ENCODE measurements at regions not wholly inside any gene's neighbourhood (a gene's known extent, or its start where the extent isn't known, plus 50 kb on each side); places are given as distances from the start of the nearest gene placed in this dataset.

DNA sequence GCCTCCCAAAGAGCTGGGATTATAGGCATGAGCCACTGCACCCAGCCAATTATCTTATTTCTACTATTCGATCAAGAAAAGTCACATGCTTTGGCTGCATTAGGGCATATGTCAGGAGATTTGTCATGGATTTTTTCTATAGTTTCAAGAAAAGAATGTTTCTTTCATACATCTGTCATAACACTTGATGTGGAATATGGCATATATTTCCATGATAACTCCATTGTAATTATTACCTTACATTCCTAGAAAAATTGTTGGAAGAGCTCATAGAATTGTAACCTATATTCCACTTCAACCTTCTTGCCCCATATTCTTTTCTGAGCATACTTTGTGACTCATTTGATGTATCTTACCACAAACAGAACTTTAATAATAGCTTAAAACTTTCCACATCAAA is 740.9 kb upstream of the FLRT2 start:
- DNase-seq: no peak

DNA sequence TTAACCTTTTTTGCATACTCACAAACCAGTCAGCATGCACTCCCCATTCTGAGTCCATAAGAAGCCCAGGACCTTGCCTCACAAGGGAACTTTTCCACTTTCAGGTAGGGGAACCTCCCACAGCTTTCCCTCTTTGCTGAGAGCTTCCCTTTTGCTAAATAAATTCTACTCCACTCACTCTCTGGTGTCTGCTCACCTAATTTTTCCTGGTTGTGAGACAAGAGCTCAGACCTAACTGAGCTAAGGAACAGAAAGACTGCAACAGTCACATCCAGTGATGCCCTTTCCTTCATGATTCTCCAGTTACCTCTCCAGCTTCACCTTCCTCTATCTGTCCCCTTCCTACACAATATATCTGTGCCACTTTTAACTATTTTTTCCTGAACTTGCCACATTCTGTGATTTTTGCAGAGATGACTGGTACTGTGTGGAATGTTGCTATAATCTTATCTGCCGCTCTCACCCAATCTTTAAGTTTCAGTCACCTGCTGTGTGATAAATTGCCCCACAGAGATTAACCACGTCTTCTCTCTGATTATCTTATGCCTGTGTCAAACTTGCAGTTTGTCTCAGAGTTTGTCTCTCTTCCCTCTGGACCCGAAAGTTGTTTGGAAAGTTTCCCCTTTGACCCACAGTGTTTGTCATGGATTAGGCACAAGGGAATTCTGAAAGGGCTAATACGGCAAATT is 737.1 kb upstream of the FLRT2 start:
- DNase-seq: no peak

DNA sequence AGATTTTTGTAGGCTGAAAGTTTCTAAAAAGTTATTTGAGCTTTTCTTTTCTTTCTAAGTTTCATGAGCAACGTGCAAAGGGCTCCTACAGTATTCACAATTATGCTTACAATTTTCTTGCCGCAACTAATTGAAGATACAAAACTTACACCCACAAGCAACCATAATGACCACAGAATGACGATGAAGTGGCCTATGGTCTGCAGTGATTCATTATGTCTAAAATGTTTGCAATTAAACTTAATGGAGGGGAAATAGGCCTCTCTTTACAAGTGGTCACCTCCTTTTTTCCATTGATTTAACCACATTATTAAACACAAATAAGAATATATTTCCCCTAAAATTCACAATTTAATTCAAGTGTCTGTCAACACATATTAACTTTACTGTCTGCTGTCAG is 732.6 kb upstream of the FLRT2 start:
- no peak for DNase-seq

DNA sequence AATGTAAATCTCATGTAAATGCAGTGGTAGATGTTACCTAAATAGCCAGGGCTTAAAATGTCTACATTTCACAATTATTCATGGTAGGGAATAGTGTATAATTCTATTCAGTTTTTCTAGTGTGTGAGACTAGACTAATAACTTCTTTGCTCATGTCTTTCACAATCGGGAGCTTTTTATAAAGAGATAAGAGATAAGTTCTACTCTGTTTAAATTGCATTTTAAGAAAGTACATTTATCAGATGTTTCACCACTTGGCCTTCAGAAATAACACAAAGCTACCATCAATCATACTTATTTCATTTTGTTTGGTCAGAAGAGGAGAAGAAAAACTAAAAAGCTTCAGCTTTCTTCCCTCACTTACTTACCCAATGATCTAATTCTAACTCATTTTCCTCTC is 725.5 kb upstream of the FLRT2 start:
- DNase-seq: no peak

DNA sequence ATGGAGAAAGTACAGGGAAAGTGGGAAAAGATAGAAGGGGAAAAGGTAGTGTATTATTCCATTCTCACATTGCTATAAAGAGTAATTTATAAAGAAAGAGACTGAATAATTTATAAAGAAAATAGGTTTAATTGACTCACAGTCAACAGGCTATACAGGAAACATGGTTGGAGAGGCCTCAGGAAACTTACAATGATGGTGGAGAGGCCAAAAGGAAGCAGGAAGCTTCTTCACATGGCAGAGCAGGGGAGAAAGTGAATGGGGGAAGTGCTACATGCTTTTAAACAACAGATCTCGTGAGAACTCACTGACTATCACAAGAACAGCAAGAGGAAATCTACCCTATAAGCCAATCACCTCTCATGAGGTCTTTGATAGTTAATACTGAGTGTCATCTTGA is 725.0 kb upstream of the FLRT2 start:
- DNase-seq: no peak

DNA sequence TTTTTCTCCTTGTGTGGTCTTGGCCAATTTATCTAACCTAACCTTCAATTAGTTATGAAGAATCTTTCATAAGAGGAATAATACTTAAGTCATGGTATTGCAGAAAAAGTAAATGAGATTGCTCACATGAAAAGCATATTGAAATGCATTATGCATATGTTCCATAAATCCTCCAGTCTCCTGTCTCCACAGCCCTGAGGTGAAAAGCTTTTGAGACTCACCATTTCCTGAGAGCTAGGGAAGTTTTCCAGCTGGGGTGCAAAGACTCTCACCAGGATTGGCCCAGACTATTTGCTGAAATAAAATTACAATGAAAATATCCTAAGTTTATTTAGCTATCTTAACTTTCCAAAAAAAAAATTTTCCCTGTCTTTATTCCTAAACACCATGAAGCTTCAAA is 723.8 kb upstream of the FLRT2 start:
- no peak for DNase-seq

DNA sequence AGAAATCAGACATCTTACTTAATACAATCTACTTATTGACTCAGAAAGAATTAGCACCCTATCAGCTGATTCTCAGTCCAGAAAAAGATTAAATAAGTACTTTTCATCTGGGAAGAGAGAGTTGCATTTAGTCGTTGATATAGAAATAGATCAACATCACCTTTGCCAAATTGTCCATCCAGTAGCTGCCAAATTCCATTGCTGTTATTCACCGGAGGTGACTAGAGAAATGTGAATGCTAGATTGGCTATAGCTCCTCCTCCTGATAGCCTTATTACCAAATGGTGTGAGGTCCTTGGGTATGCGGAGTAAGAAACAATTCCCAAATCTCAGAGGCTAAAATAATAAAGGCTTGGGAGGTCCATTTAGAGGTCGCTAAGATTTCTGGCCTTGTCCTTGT is 723.3 kb upstream of the FLRT2 start:
- no peak for DNase-seq

DNA sequence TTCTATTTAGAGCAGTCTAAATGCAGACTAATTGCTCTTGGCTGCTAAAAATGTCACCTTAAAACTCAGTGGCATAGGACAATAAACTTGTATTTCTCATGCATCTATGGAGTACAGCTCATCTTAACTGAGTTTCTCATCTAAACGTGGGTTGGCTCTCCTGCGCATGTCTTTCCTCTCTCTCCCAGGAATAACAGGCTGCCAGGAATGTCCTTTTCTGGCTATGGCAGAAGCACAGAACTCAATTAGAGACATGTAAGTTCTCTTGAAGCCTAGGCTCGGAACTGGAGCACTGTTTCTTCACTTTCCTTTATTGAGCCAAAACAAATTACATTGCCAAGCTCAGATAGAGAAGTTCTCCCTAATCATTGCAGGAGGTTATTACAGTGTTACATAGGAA is 722.3 kb upstream of the FLRT2 start:
- DNase-seq: no peak

DNA sequence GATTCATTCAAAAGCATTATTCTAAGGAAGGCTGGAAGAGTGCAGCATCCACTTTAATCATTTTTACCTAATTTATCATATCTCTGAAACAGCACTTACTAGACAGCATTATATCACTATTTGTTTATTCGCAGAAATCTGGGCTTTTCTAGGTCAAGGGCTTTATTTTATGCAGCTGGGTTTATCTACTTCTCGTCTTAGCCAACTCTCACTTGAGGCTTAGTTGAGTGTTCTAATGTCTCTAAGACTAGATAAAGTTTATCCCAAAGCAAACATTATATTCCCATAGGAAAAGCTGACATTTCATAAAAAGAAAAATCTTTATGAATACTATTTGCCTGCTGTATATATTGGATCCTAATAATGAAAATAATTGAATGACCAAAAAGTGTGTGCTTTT is 720.8 kb upstream of the FLRT2 start:
- DNase-seq: no peak

DNA sequence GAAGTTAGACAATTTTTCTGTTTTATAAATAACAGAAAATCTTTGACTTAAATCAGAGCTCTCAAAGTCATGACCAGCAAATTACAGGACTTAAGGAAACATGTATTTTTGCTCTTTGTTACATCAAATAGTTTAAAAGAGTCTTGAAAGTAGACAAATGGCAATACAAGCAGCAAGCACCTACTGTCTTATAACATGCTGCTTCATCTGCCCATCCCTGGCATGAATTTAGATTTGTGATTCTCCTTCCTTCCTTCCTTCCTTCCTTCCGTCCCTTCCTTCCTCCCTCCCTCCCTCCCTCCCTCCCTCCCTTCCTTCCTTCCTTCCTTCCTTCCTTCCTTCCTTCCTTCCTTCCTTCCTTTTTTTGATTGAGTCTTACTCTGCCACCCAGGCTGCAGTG is 715.6 kb upstream of the FLRT2 start:
- no peak for DNase-seq

DNA sequence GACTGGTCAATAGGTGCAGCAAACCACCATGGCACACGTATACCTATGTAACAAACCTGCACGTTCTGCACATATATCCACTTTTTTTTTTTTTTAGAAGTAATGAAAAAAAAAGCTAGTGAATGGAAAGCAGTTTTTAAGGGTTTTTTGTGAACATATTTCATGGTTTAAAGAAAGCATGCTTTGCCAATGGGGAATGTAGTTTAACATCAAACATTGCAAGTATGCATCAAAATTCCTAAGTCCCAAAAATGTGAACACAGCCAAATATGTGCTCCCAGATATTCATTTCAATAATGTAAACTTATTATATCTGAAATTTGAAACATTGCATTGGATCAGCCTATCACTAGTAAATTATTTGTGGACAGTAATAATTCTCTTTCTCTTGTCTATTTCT is 710.4 kb upstream of the FLRT2 start:
- DNase-seq: no peak

DNA sequence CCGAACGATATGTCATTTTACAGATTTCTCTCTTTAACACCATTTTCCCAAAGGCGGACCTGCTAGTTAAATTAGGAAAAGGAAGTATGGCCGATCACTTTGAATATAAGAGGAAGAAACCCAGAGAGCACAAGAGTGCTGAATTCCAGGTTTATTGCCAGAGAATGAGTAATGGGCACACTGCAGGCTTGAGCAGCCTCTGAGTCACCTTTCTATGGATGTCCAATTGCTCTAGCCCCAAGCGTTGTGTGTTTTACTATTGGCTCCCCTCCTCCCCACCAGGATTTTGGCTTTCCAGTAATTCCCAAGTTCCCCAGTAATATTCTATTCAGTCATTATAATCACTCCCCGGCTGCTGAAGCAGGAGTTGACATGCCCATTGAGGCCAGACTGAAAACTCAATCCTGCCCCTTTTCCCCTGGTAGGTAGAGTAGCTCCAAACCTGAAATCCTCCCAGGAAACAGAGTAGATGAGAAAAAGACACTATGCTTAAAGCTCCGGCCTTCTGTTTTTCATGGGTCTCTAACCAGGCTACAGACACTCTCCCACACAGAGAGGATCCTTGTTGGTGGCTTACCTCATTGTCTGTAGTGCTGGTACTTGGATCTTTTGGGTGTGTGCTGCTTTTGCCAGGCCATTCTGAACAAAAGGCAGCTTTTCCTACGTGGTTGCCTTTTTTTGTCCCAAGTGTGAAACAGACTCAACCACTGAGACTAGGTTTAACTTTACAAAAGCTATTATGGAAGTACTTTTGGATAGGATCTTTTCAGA is 704.3 kb upstream of the FLRT2 start:
- DNase-seq: no peak

DNA sequence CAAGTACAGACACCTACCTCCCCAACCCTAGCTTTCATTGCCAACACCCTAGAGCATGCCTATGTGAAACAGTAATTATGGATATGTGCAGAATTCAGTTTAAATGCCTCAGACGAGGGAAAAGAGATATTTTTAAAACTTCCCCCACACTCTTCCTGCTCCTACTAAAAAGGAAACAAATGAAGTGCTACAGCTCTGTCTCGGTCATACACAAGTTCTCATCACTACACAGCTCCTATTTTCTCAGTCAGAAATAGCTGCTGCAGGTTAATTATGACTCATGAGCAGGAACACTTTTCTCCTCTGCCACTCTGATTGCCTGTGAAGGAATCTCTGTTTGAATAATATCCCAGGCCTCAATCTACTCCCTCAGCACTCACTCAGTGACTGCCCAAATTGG is 703.6 kb upstream of the FLRT2 start:
- no peak for DNase-seq

DNA sequence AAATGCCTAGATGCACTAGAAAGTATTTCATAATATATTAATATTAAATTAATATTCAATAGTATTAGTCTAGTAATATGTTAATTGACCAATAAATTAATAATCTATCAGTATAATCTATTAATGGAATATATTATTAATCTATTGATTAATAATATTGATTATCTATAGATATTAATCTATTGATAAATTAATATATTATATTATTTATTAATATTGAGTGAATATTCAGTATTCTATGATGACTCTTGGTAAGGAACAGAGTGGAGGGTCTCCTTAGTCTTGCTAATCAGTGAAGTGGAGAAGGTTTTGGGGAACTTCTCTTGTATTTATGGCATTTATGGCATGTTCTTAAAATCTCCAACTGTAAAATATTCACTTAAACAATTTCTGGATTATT is 679.3 kb upstream of the FLRT2 start:
- no peak for DNase-seq

DNA sequence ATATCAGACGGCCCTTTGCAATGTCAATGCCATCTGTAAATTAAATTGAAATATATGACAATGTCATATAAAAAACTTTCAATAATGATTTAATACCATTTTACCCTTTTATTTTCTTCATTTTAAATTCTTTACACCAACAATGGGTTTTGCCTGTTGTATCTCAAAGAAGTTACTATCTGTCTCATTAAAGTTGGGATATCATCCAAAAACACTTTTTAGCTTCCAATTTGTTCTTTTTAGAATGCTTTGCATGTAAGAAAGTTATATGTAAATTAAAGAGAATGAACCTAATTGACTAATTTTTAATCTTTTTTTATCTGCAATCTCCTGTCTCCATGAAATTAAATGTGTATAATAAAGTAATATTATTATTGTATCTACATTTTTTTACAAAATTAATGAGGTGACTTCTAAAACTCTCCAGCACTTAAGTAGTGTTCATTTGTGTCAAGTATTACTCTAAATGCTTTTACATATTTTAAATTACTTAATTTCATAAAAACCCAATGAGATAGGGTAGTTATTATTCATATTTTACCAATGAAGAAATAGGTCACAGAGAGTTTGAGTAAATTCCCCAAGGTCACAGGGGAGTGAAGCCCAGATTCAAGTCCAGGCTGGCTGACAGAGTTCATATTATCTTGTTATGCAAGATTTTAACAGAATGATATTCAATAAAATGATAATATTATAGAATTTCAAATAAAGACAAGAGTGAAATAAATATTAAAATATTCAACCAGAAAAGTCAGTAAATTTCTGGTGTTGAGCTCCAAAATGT is 673.0 kb upstream of the FLRT2 start:
- no peak for DNase-seq

DNA sequence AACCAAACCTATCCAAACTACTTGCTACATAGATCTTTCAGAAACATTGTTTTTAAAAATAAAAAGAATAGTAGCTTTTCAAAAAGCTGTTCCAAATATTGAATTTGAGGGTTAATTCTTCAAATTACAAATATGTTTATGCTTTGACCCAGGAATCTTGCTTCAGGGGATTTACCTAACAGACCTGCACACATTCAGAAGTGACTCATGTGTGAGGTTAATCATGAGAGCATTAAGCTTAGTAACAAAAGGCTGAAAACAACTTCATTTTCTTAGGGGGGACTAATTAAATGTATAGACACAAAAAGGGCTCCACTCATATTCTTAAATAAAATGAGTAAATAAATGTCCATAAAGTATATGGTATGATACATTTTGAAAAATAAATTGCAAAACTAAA is 672.4 kb upstream of the FLRT2 start:
- no peak for DNase-seq

DNA sequence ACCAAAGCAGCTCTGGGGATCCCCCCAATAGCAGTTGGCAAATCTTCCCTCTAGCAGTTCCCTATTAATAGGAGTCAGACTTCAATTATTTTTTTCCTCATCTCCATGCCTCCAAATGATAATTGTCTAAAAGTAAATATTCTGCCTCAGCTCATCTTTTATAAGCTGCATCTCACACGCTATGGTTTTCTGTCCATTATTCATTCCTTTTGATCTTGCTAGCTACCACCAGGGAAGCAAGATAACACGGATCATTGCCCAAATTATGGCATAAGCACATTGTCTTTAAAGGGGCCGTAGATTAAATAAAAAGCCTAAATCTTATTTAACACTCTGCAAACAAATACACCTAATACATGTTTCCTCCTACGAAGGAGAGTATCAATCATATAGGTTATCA is 670.8 kb upstream of the FLRT2 start:
- DNase-seq: no peak

DNA sequence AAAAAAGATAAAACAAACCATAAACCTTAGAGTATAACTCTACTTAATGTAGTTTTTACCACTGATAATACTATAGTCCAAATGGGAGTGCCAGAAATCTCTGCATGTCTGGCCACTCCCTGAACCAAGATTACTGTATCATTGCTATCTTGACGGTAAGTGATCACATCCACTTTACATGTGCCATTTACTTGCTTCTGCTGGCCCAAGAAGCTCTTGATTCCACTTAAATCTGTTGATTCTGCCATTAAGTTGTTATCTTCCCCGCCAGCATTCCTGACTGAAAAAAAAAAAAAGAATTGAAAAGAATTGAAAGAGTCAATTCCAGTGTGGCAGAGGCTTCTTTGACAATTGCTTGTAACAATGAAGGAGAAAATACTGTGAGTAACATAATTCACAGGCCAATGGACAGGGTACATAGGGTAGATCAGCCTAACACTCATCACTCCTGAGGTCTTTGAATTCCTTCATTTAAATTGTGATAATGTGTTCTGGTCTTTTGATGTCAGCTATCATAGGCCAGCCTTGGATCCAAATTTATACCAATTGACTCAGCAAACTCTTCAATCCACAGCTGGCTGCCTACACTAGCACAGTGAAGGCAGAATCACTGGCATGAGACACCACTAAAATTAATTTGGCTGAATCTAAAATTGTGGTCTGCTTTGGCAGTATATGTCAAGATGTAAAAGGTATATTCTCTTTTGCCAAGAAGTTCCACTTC is 665.2 kb upstream of the FLRT2 start:
- DNase-seq: no peak

DNA sequence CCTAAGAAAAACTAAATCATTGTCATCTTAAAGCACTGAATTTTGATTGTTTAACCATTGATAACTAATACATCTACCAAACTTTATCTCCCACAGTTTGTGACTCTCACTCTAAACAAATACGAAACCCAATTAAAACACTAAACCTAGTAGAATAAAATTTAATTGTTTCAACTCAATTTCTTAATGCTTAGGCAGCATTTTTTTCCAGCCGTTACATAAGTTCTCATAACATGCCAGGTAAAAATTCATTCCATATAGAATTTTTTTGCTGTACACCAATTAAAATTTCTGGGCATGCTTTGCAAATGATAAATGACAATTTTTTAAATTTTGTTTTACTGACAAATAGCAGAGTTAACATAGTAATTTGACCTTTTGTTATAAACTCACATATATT is 658.2 kb upstream of the FLRT2 start:
- DNase-seq: no peak

DNA sequence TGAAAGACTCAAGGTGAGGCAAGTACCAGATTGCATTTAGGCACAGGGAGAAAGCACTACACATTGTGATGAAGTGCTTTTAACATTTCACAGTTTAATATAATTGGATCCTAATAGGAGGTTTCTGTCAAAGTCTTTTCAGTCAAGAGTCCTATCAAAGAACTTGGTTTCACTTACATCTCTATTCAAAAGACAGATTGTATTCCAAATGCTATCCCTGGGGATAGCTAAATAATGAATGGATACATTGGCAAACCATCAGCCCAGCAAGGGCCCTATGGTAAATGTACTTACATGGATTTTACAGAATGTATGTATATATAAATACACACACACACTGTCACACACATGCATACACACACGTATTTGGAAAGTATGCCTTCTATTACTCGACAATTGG is 655.5 kb upstream of the FLRT2 start:
- DNase-seq: peak; percentile 30

DNA sequence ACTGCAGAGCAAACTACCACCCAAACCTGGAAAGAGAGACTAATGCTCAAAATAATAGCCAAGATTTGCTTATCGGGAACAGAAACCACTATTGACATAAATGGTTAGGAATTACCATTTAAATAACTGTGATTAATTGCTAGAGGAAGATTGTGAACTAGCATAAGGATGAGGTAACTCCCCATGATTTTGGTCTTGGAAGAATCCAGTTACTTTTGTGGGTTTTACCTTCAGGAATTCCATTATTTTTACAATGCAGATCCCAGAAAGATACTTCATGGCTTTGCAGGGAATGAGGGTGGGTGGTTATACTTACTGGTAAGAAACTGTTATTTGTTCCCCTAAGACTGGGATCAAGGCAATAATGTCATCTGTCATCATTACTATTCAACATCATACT is 652.9 kb upstream of the FLRT2 start:
- no peak for DNase-seq

DNA sequence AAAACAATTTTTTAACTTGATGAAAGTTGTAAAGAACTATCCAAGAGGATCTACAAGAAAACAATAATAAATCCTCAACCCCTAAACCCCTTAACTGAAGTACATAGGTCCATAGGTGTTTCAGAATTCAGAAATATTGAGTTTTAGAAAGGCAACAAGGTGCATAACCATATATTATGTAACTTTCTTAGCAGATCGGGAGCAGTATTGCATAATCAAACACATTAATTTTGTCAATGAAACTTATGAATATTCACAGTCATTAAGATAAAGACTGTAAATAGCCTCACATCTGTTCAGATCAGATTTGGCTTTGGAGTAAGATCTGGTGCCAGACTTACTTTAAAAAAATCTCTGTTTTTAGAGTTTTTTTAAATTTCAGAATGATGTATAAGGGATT is 647.1 kb upstream of the FLRT2 start:
- DNase-seq: no peak

DNA sequence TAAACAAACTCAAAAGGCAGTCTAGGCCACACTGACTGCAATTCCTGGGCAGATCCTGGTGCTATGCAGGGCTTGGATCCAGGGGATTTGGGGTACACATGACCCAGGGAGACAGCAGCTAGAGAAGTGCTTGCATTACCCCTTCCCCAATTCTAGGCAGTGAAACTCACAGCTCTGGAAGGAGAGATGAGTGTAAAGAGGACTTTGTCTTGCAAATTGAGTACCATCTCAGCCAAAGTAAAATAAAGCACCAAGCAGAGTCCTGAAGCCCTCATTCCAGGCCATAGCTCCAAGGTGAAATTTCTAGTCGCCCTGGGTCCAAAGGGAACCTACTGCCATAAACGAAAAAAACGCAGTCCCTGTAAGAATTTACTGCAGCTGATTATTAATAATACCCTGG is 644.9 kb upstream of the FLRT2 start:
- no peak for DNase-seq

DNA sequence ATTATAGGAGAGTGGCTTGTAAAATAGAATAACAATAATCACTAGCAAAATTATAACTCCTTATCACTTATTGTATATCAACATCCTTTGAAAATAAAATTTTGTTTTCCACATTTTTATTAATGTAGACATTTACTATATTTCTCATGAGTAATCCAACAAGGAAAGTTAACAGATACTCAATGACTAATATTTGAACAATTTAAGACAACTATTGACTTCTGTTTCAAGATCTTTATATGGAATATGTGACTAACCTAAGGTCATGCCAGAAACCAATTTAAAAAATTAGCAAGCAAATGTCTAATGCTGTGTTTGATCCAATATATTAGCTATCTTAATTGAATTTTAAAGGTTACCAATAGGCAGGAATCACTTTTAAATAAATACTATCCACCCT is 638.5 kb upstream of the FLRT2 start:
- no peak for DNase-seq
